HAP-1 (cell line): ENCODE measurements at regions not wholly inside any gene's neighbourhood (a gene's known extent, or its start where the extent isn't known, plus 50 kb on each side); places are given as distances from the start of the nearest gene placed in this dataset.

Experiments used
- DNase-seq, 2 experiments: peaks; one replicate each; pipeline ENCODE4 v3.0.0-alpha.2; 2016 to 2020; ENCODE audit warnings: low spot score in 2 of 2
- H3K27me3 ChIP-seq: fragments of 250-450 bp; sonication (Bioruptor Pico); 2 replicates; pipeline ENCODE4 v1.5.1; 2020; ENCODE audit warnings: low read depth, mild to moderate bottlenecking, moderate library complexity
- H3K36me3 ChIP-seq: fragments of 250-450 bp; sonication (Bioruptor Pico); replicated peaks from 2 replicates; pipeline ENCODE4 v1.5.1; 2020; ENCODE audit warnings: mild to moderate bottlenecking
- H3K4me1 ChIP-seq: fragments of 250-450 bp; sonication (Bioruptor Pico); 2 replicates; pipeline ENCODE4 v1.5.1; 2020; ENCODE audit warnings: mild to moderate bottlenecking
- H3K4me3 ChIP-seq: fragments of 250-450 bp; sonication (Bioruptor Pico); 2 replicates; pipeline ENCODE4 v1.5.1; 2020; ENCODE audit warnings: mild to moderate bottlenecking, moderate library complexity
- H3K9me3 ChIP-seq: fragments of 250-450 bp; sonication (Bioruptor Pico); 2 replicates; pipeline ENCODE4 v1.5.1; 2020; ENCODE audit warnings: mild to moderate bottlenecking, moderate library complexity
- in situ Hi-C: fragments of 300-500 bp; cut with MboI; formaldehyde crosslinking; loops from 3 replicates; pipeline ENCODE4 v1.14.3; 2020; ENCODE audit warnings: low sequenced_read_pairs, inconsistent platforms, mixed read lengths

- in situ Hi-C loops, result no loop called here
- Histone ChIP-seq H3K4me3 (no peak overlapping the region), H3K27me3 (no peaks in the 10 kb centered on the region), H3K4me1 (peaks cover 6% of the 10 kb centered on the region), H3K36me3 (no peaks in the 10 kb centered on the region), H3K9me3 (no peaks in the 10 kb centered on the region)
- DNase-seq, result no peak
These were observed 74.5 kb upstream of the DSC1 start for GRCh38 chr18:31237142-31237541.

DNA sequence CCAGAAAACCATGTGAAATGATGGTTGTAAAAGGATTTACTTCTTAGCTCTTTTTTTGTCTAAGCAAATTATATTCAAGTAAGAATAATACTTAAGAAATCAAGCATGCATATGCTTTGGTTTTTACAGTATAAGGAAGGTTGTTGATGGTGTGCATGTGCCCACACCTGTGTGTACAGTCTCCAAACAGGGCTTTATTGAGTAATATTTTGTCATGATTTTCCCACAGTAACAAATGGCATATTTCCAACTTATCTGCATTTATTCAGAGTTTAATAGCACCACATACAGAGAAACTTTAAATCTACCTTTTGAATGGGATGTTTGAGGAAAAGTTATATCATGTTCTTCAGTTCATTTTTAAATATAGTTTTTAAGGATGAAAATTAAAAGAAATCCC lies 76.5 kb upstream of the DSG1 start:
- Histone ChIP-seq H3K9me3 (no peaks in the 10 kb centered on the region), H3K4me3 (no peak overlapping the region), H3K4me1 (peaks cover 27% of the 10 kb centered on the region), H3K27me3 (no peaks in the 10 kb centered on the region), H3K36me3 (no peaks in the 10 kb centered on the region)
- in situ Hi-C loops, result no loop called here
- DNase-seq, result no peak

GRCh38 chr18:31241900-31242409 lies 76.0 kb upstream of the DSG1 start:
- in situ Hi-C loops, result no loop called here
- no peaks in the 10 kb centered on the region for H3K27me3 ChIP-seq
- H3K36me3 ChIP-seq, result no peaks in the 10 kb centered on the region
- peak; percentile 78 to 81 for DNase-seq
- peaks cover 27% of the 10 kb centered on the region for H3K4me1 ChIP-seq
- H3K4me3 ChIP-seq, result no peak overlapping the region
- no peaks in the 10 kb centered on the region for H3K9me3 ChIP-seq

- no peak overlapping the region for H3K4me3 ChIP-seq
- DNase-seq, result no peak
- H3K9me3 ChIP-seq, result no peaks in the 10 kb centered on the region
- no peaks in the 10 kb centered on the region for H3K27me3 ChIP-seq
- in situ Hi-C loops, result no loop called here
- H3K36me3 ChIP-seq, result no peaks in the 10 kb centered on the region
- peaks cover 27% of the 10 kb centered on the region for H3K4me1 ChIP-seq
These were observed 74.0 kb upstream of the DSG1 start for GRCh38 chr18:31243740-31244512.

- Histone ChIP-seq H3K27me3 (no peaks in the 10 kb centered on the region), H3K4me1 (peaks cover 27% of the 10 kb centered on the region), H3K36me3 (no peaks in the 10 kb centered on the region), H3K9me3 (no peaks in the 10 kb centered on the region), H3K4me3 (no peak overlapping the region)
- DNase-seq, result no peak
- in situ Hi-C loops, result no loop called here
These were observed 73.1 kb upstream of the DSG1 start for GRCh38 chr18:31244771-31245394.

GRCh38 chr18:31245820-31246219 lies 72.1 kb upstream of the DSG1 start:
- in situ Hi-C loops, result no loop called here
- H3K4me1 ChIP-seq, result peaks cover 27% of the 10 kb centered on the region
- no peak for DNase-seq
- H3K4me3 ChIP-seq, result no peak overlapping the region
- no peaks in the 10 kb centered on the region for H3K9me3 ChIP-seq
- H3K27me3 ChIP-seq, result no peaks in the 10 kb centered on the region
- H3K36me3 ChIP-seq, result no peaks in the 10 kb centered on the region

DNA sequence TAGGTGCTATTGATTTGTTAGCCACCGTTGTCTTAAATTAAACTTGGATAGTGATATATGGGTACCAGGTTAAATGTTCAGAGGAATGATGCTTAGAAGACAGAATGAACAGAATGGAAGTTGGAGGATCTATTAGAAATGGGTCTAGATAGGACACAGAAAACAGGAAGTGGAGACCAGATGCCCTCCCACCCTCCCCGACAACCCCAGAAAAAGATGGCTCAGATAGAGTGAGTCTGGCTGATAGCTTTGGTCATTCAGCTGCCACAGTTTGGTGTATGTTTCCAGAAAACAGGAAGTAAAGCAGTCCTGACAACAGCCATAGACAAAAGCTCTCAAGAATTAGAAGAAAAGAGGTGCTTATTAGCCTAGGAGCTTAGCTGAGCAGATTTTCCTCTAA lies 71.5 kb upstream of the DSG1 start:
- H3K9me3 ChIP-seq, result no peaks in the 10 kb centered on the region
- no peaks in the 10 kb centered on the region for H3K36me3 ChIP-seq
- DNase-seq, result no peak
- no peaks in the 10 kb centered on the region for H3K27me3 ChIP-seq
- in situ Hi-C loops, result no loop called here
- H3K4me3 ChIP-seq, result no peak overlapping the region
- H3K4me1 ChIP-seq, result peaks cover 26% of the 10 kb centered on the region

DNA sequence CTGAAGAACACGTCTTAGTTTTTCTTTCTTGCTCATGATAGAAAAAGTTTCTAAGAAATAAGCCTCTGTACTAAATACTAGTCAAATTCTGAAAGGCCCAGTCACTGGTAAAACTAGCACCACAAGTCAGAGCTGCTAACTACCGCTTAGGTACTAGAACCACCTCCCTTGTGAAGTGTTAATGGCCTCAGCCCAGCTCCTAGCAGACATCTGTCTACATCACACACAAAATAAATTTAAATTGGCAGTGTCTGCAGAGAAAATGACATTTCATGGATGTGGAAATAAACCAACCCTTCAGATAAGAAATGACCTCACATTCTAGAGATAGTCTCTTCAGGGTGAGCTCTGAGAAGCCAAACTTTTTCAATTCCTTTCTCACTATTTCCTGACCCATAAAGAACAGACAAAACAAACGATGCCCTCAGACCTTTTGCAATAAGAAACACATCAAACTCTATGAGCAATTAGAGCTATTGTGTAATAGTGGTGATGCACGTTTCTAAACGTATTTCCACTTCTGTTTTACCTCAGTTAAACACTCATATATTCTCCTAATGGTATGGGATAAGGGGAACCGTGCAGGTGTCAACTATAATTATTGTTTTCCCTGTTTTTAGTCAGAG lies 70.3 kb upstream of the DSG1 start:
- peaks cover 16% of the 10 kb centered on the region for H3K4me1 ChIP-seq
- no peaks in the 10 kb centered on the region for H3K27me3 ChIP-seq
- in situ Hi-C loops, result no loop called here
- DNase-seq, result no peak
- no peaks in the 10 kb centered on the region for H3K36me3 ChIP-seq
- H3K4me3 ChIP-seq, result no peak overlapping the region
- H3K9me3 ChIP-seq, result no peaks in the 10 kb centered on the region

- H3K9me3 ChIP-seq, result no peaks in the 10 kb centered on the region
- DNase-seq, result no peak
- in situ Hi-C loops, result no loop called here
- no peaks in the 10 kb centered on the region for H3K36me3 ChIP-seq
- peaks cover 9% of the 10 kb centered on the region for H3K4me1 ChIP-seq
- no peaks in the 10 kb centered on the region for H3K27me3 ChIP-seq
- no peak overlapping the region for H3K4me3 ChIP-seq
These were observed 69.0 kb upstream of the DSG1 start for GRCh38 chr18:31248783-31249521.

DNA sequence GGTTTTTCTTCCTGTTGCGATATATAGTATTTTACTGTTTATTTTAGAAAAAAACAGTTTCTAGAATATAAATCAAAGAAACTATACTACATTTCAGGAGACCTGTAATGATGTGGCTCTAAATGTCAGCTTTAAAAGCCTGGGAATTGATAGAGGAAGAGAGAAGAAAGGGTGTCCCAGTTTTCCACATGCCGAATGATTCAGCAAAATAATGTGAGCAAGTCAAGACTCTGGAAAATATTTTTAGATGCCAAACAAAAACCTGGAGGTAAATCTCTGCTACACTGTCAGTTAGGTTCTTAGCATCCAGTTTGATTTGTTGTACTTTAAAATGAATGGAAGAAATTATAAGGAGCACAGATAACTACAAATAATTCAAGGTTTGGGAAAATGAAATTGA lies 67.1 kb upstream of the DSG1 start:
- DNase-seq, result no peak
- in situ Hi-C loops, result no loop called here
- H3K4me1 ChIP-seq, result no peaks in the 10 kb centered on the region
- no peaks in the 10 kb centered on the region for H3K9me3 ChIP-seq
- H3K36me3 ChIP-seq, result no peaks in the 10 kb centered on the region
- no peak overlapping the region for H3K4me3 ChIP-seq
- no peaks in the 10 kb centered on the region for H3K27me3 ChIP-seq

DNA sequence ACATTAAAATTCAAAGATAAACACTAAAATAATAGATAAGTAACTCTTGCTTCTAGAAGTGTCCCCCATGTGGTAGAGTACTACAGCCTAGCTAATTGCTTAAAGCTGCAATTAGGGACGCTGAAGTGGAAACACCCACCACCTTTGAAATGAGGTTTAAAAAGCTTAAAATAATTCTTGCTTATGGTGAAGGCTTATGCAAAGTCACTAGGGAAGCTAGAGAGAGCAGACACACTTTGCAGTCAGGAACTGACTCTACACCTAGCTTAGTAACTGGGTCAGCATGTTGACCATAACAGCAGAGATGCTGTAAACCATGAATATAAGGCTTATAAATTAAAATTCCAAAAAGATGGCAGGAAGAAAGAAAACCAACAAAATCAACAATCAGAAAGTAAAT lies 65.4 kb upstream of the DSG1 start:
- H3K36me3 ChIP-seq, result no peaks in the 10 kb centered on the region
- no peaks in the 10 kb centered on the region for H3K4me1 ChIP-seq
- H3K4me3 ChIP-seq, result no peak overlapping the region
- DNase-seq, result no peak
- in situ Hi-C loops, result no loop called here
- H3K9me3 ChIP-seq, result no peaks in the 10 kb centered on the region
- H3K27me3 ChIP-seq, result no peaks in the 10 kb centered on the region

- H3K36me3 ChIP-seq, result no peaks in the 10 kb centered on the region
- in situ Hi-C loops, result no loop called here
- no peaks in the 10 kb centered on the region for H3K9me3 ChIP-seq
- H3K4me3 ChIP-seq, result no peak overlapping the region
- no peaks in the 10 kb centered on the region for H3K27me3 ChIP-seq
- H3K4me1 ChIP-seq, result no peaks in the 10 kb centered on the region
- no peak for DNase-seq
These were observed 62.0 kb upstream of the DSG1 start for GRCh38 chr18:31255953-31256352.

DNA sequence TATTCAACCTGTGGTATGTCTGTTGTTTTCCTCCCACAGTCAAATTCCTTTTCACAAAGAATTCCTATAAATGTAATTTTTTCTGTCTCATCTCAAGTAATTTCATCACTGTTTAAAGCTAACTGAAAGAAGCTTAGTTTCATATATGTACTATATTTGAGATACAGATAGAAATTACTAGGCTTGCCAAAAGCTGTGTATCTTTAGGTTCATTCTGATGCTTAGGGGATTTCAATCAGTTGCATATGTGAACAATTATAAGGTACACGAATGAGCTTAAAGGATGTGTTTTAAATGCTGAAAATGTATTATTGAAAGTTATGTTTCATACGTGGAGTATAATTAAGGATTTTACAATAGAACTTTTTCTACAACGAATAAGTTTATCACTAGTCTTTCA lies 59.2 kb upstream of the DSG1 start:
- Histone ChIP-seq H3K36me3 (no peaks in the 10 kb centered on the region), H3K27me3 (no peaks in the 10 kb centered on the region), H3K4me3 (no peak overlapping the region), H3K9me3 (no peaks in the 10 kb centered on the region), H3K4me1 (no peaks in the 10 kb centered on the region)
- in situ Hi-C loops, result no loop called here
- DNase-seq, result no peak
